ENCODE measurements at regions not wholly inside any gene's neighbourhood (a gene's known extent, or its start where the extent isn't known, plus 50 kb on each side); places are given as distances from the start of the nearest gene placed in this dataset.

- no peaks in the 10 kb centered on the region for H3K27me3 ChIP-seq
- WGBS: 92% methylated on average over 2 of the region's 2 CpGs
Measured at GRCh38 chr18:22685788-22686187, 247.3 kb upstream of the RBBP8 start.

GRCh38 chr18:22687892-22688680, 245.0 kb upstream of the RBBP8 start:
- peaks cover 4% of the 10 kb centered on the region for H3K4me1 ChIP-seq
- H3K4me3 ChIP-seq: no peak overlapping the region
- no peak for DNase-seq (ENCODE audit: low spot score in 2 of 2)
- no peak overlapping the region for H3K27ac ChIP-seq
- H3K9me3 ChIP-seq: peaks cover 3% of the 10 kb centered on the region
- WGBS: 63% methylated on average over 3 of the region's 3 CpGs
- H3K27me3 ChIP-seq: no peaks in the 10 kb centered on the region
- H3K36me3 ChIP-seq: no peaks in the 10 kb centered on the region
- TF ChIP-seq EP300 (IDR thresholded peaks at IDR 0.05): no peak
- TF ChIP-seq CTCF (IDR thresholded peaks at IDR 0.05): no peak
- TF ChIP-seq POLR2A (IDR thresholded peaks at IDR 0.05): no peak
- no peak for TF ChIP-seq POLR2AphosphoS5 (IDR thresholded peaks at IDR 0.05)

More at GRCh38 chr18:22685788-22686187, 247.3 kb upstream of the RBBP8 start:
- Histone ChIP-seq H3K4me1 (peaks cover 9% of the 10 kb centered on the region), H3K9me3 (peaks cover 3% of the 10 kb centered on the region), H3K4me3 (no peak overlapping the region), H3K36me3 (no peaks in the 10 kb centered on the region), H3K27ac (no peak overlapping the region)
- DNase-seq (ENCODE audit: low spot score in 2 of 2): no peak
- TF ChIP-seq EP300 (IDR thresholded peaks at IDR 0.05) (no peak), POLR2A (IDR thresholded peaks at IDR 0.05) (no peak), POLR2AphosphoS5 (IDR thresholded peaks at IDR 0.05) (no peak), CTCF (IDR thresholded peaks at IDR 0.05) (no peak)

- Histone ChIP-seq H3K27me3 (no peaks in the 10 kb centered on the region), H3K4me1 (no peaks in the 10 kb centered on the region), H3K36me3 (no peaks in the 10 kb centered on the region), H3K27ac (no peak overlapping the region), H3K9me3 (peaks cover 3% of the 10 kb centered on the region), H3K4me3 (no peak overlapping the region)
- TF ChIP-seq POLR2A (IDR thresholded peaks at IDR 0.05): no peak
- no peak for TF ChIP-seq EP300 (IDR thresholded peaks at IDR 0.05)
- no peak for TF ChIP-seq CTCF (IDR thresholded peaks at IDR 0.05)
- no peak for TF ChIP-seq POLR2AphosphoS5 (IDR thresholded peaks at IDR 0.05)
- DNase-seq (ENCODE audit: low spot score in 2 of 2): no peak
- 86% methylated on average over 4 of the region's 4 CpGs for WGBS
Measured at GRCh38 chr18:22688877-22689496, 244.1 kb upstream of the RBBP8 start.

- no peak for DNase-seq (ENCODE audit: low spot score in 2 of 2)
- Histone ChIP-seq H3K27ac (no peak overlapping the region), H3K36me3 (no peaks in the 10 kb centered on the region), H3K4me1 (no peaks in the 10 kb centered on the region), H3K9me3 (peaks cover 3% of the 10 kb centered on the region), H3K4me3 (no peak overlapping the region), H3K27me3 (no peaks in the 10 kb centered on the region)
- TF ChIP-seq POLR2A (IDR thresholded peaks at IDR 0.05) (no peak), CTCF (IDR thresholded peaks at IDR 0.05) (no peak), POLR2AphosphoS5 (IDR thresholded peaks at IDR 0.05) (no peak), EP300 (IDR thresholded peaks at IDR 0.05) (no peak)
Measured at GRCh38 chr18:22689712-22690111, 243.4 kb upstream of the RBBP8 start.

- WGBS: 97% methylated on average over 1 of the region's 1 CpG
- TF ChIP-seq CTCF (IDR thresholded peaks at IDR 0.05): no peak
- no peak for TF ChIP-seq POLR2A (IDR thresholded peaks at IDR 0.05)
- TF ChIP-seq EP300 (IDR thresholded peaks at IDR 0.05): no peak
- no peak for TF ChIP-seq POLR2AphosphoS5 (IDR thresholded peaks at IDR 0.05)
- no peak for DNase-seq (ENCODE audit: low spot score in 2 of 2)
- H3K4me3 ChIP-seq: no peak overlapping the region
- H3K27ac ChIP-seq: no peak overlapping the region
- no peaks in the 10 kb centered on the region for H3K27me3 ChIP-seq
- H3K36me3 ChIP-seq: no peaks in the 10 kb centered on the region
- peaks cover 3% of the 10 kb centered on the region for H3K9me3 ChIP-seq
- no peaks in the 10 kb centered on the region for H3K4me1 ChIP-seq
Measured at GRCh38 chr18:22690556-22690955, 242.6 kb upstream of the RBBP8 start.

All from suprapubic skin (tissue), 4 donors.